ENCODE measurements at regions not wholly inside any gene's neighbourhood (a gene's known extent, or its start where the extent isn't known, plus 50 kb on each side); places are given as distances from the start of the nearest gene placed in this dataset.

GRCh38 chr18:51540562-51540961 lies 343.1 kb upstream of the MEX3C start:
- no peak overlapping the region for H3K4me3 Mint-ChIP-seq
- H3K27me3 Mint-ChIP-seq (ENCODE audit: low read depth), result no peaks in the 10 kb centered on the region
- no peaks in the 10 kb centered on the region for H3K36me3 Mint-ChIP-seq

GRCh38 chr18:51541230-51541629 lies 343.7 kb upstream of the MEX3C start:
- no peaks in the 10 kb centered on the region for H3K27me3 Mint-ChIP-seq (ENCODE audit: low read depth)
- H3K4me3 Mint-ChIP-seq, result no peak overlapping the region
- no peak for DNase-seq (ENCODE audit: low spot score in 2 of 2, unreplicated experiment in 2 of 2)
- H3K36me3 Mint-ChIP-seq, result no peaks in the 10 kb centered on the region
- H3K9me3 Mint-ChIP-seq, result no peaks in the 10 kb centered on the region
- H3K27ac Mint-ChIP-seq, result no peak overlapping the region
- no peak for TF ChIP-seq CTCF (IDR thresholded peaks at IDR 0.05; ENCODE audit: unreplicated experiment)
- peaks cover 4% of the 10 kb centered on the region for H3K4me1 Mint-ChIP-seq

More at GRCh38 chr18:51540562-51540961, 343.1 kb upstream of the MEX3C start:
- no peak for DNase-seq (ENCODE audit: low spot score in 2 of 2, unreplicated experiment in 2 of 2)
- Mint-ChIP-seq H3K9me3 (no peaks in the 10 kb centered on the region), H3K4me1 (peaks cover 4% of the 10 kb centered on the region), H3K27ac (no peak overlapping the region)
- no peak for TF ChIP-seq CTCF (IDR thresholded peaks at IDR 0.05; ENCODE audit: unreplicated experiment)

- H3K27ac Mint-ChIP-seq, result no peak overlapping the region
- no peaks in the 10 kb centered on the region for H3K27me3 Mint-ChIP-seq (ENCODE audit: low read depth)
- no peaks in the 10 kb centered on the region for H3K36me3 Mint-ChIP-seq
- no peaks in the 10 kb centered on the region for H3K4me1 Mint-ChIP-seq
- H3K9me3 Mint-ChIP-seq, result no peaks in the 10 kb centered on the region
- no peak for DNase-seq (ENCODE audit: low spot score in 2 of 2, unreplicated experiment in 2 of 2)
- TF ChIP-seq CTCF (IDR thresholded peaks at IDR 0.05; ENCODE audit: unreplicated experiment), result no peak
- no peak overlapping the region for H3K4me3 Mint-ChIP-seq
Observed at GRCh38 chr18:51543658-51544155, 346.2 kb upstream of the MEX3C start.

GRCh38 chr18:51545446-51545845 lies 348.0 kb upstream of the MEX3C start:
- TF ChIP-seq CTCF (IDR thresholded peaks at IDR 0.05; ENCODE audit: unreplicated experiment), result no peak
- Mint-ChIP-seq H3K4me1 (no peaks in the 10 kb centered on the region), H3K4me3 (no peak overlapping the region), H3K27me3 (ENCODE audit: low read depth) (no peaks in the 10 kb centered on the region), H3K27ac (no peak overlapping the region), H3K9me3 (no peaks in the 10 kb centered on the region), H3K36me3 (no peaks in the 10 kb centered on the region)
- no peak for DNase-seq (ENCODE audit: low spot score in 2 of 2, unreplicated experiment in 2 of 2)

GRCh38 chr18:51559198-51559901 lies 361.9 kb upstream of the MEX3C start:
- H3K4me1 Mint-ChIP-seq, result no peaks in the 10 kb centered on the region
- DNase-seq (ENCODE audit: low spot score in 2 of 2, unreplicated experiment in 2 of 2), result no peak
- H3K4me3 Mint-ChIP-seq, result no peak overlapping the region
- H3K27ac Mint-ChIP-seq, result no peak overlapping the region
- peaks cover 2% of the 10 kb centered on the region for H3K9me3 Mint-ChIP-seq
- H3K36me3 Mint-ChIP-seq, result no peaks in the 10 kb centered on the region
- H3K27me3 Mint-ChIP-seq (ENCODE audit: low read depth), result peaks cover 6% of the 10 kb centered on the region
- TF ChIP-seq CTCF (IDR thresholded peaks at IDR 0.05; ENCODE audit: unreplicated experiment), result no peak

Data from mesothelial cell of epicardium (in vitro differentiated cells).